ENCODE measurements at regions not wholly inside any gene's neighbourhood (a gene's known extent, or its start where the extent isn't known, plus 50 kb on each side); places are given as distances from the start of the nearest gene placed in this dataset.
A peak's percentile ranks its signal among the peaks of the same experiment; 100 is the strongest.

DNA sequence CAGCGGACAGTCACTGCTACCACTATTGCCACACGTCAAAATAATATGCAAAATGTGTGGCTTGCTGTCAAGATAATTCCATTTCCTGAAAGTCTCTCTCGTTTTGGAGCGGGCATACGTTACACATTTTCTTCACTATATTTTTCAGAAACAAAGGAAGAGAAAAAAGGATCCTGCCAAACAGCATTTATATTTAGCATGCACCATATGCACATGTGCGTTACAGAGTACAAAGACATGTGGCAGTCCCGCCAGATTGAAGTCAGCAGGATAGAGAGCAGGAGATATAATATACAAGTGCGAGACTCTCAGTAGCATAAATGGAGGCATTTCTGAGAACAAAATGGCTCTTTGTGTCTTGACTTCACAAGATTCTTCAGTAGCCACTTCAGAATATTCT, 221.6 kb upstream of the KIF2A start:
- H3K27me3 Mint-ChIP-seq (ENCODE audit: insufficient read depth) = no peaks in the 10 kb centered on the region
- no peaks in the 10 kb centered on the region for H3K4me1 ChIP-seq (ENCODE audit: control insufficient read depth, insufficient read depth, low read length)
- no peaks in the 10 kb centered on the region for H3K9me3 ChIP-seq (ENCODE audit: control insufficient read depth, low read length)
- peaks cover 5% of the 10 kb centered on the region for H3K4me1 Mint-ChIP-seq
- no peak overlapping the region for H3K27ac Mint-ChIP-seq
- TF ChIP-seq, protein P1, sequence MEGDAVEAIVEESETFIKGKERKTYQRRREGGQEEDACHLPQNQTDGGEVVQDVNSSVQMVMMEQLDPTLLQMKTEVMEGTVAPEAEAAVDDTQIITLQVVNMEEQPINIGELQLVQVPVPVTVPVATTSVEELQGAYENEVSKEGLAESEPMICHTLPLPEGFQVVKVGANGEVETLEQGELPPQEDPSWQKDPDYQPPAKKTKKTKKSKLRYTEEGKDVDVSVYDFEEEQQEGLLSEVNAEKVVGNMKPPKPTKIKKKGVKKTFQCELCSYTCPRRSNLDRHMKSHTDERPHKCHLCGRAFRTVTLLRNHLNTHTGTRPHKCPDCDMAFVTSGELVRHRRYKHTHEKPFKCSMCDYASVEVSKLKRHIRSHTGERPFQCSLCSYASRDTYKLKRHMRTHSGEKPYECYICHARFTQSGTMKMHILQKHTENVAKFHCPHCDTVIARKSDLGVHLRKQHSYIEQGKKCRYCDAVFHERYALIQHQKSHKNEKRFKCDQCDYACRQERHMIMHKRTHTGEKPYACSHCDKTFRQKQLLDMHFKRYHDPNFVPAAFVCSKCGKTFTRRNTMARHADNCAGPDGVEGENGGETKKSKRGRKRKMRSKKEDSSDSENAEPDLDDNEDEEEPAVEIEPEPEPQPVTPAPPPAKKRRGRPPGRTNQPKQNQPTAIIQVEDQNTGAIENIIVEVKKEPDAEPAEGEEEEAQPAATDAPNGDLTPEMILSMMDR (conservative IDR thresholded peaks at IDR 0.05) = no peak
- no peaks in the 10 kb centered on the region for H3K36me3 Mint-ChIP-seq (ENCODE audit: low read depth)
- 93 to 96% methylated on average over 5 to 8 of the region's 8 CpGs for WGBS, 2 experiments (ENCODE audit: insufficient coverage in 1 of 2, insufficient read length in 1 of 2)
- no peak overlapping the region for H3K4me3 ChIP-seq (ENCODE audit: low read length)
- no peaks in the 10 kb centered on the region for H3K36me3 ChIP-seq (ENCODE audit: control insufficient read depth, insufficient read depth, low read length)
- no peak overlapping the region for H3K4me3 Mint-ChIP-seq
- no peak for DNase-seq
- H3K27ac ChIP-seq (ENCODE audit: low read depth, low read length) = no peak overlapping the region
- H3K9ac ChIP-seq (ENCODE audit: extremely low read depth, low read length, poor library complexity, severe bottlenecking) = no peak overlapping the region
- H3K9me3 Mint-ChIP-seq = no peaks in the 10 kb centered on the region
- H3K27me3 ChIP-seq (ENCODE audit: control insufficient read depth, insufficient read depth, low read length, poor library complexity, severe bottlenecking) = no peaks in the 10 kb centered on the region

- Mint-ChIP-seq H3K27ac (no peak overlapping the region), H3K4me1 (no peaks in the 10 kb centered on the region), H3K27me3 (ENCODE audit: insufficient read depth) (no peaks in the 10 kb centered on the region), H3K4me3 (no peak overlapping the region), H3K36me3 (ENCODE audit: low read depth) (no peaks in the 10 kb centered on the region), H3K9me3 (no peaks in the 10 kb centered on the region)
- TF ChIP-seq, protein P1 (conservative IDR thresholded peaks at IDR 0.05) = no peak
- Histone ChIP-seq H3K4me3 (ENCODE audit: low read length) (no peak overlapping the region), H3K27me3 (ENCODE audit: control insufficient read depth, insufficient read depth, low read length, poor library complexity, severe bottlenecking) (no peaks in the 10 kb centered on the region), H3K27ac (ENCODE audit: low read depth, low read length) (no peak overlapping the region), H3K9ac (ENCODE audit: extremely low read depth, low read length, poor library complexity, severe bottlenecking) (no peak overlapping the region), H3K36me3 (ENCODE audit: control insufficient read depth, insufficient read depth, low read length) (no peaks in the 10 kb centered on the region), H3K4me1 (ENCODE audit: control insufficient read depth, insufficient read depth, low read length) (no peaks in the 10 kb centered on the region), H3K9me3 (ENCODE audit: control insufficient read depth, low read length) (no peaks in the 10 kb centered on the region)
- no peak for DNase-seq
Measured at GRCh38 chr5:62090953-62091352, 215.1 kb upstream of the KIF2A start.

GRCh38 chr5:62093411-62093810, 212.6 kb upstream of the KIF2A start:
- peak overlapping the region; percentile 19 for H3K27ac ChIP-seq (ENCODE audit: low read depth, low read length)
- 83 to 100% methylated on average over 1 to 2 of the region's 2 CpGs for WGBS, 2 experiments (ENCODE audit: insufficient coverage in 1 of 2, insufficient read length in 1 of 2)
- Mint-ChIP-seq H3K36me3 (ENCODE audit: low read depth) (no peaks in the 10 kb centered on the region), H3K4me3 (no peak overlapping the region), H3K4me1 (no peaks in the 10 kb centered on the region), H3K27ac (no peak overlapping the region), H3K27me3 (ENCODE audit: insufficient read depth) (no peaks in the 10 kb centered on the region), H3K9me3 (no peaks in the 10 kb centered on the region)
- DNase-seq = no peak
- H3K36me3 ChIP-seq (ENCODE audit: control insufficient read depth, insufficient read depth, low read length) = no peaks in the 10 kb centered on the region
- H3K27me3 ChIP-seq (ENCODE audit: control insufficient read depth, insufficient read depth, low read length, poor library complexity, severe bottlenecking) = no peaks in the 10 kb centered on the region
- no peaks in the 10 kb centered on the region for H3K9me3 ChIP-seq (ENCODE audit: control insufficient read depth, low read length)
- no peak overlapping the region for H3K9ac ChIP-seq (ENCODE audit: extremely low read depth, low read length, poor library complexity, severe bottlenecking)
- TF ChIP-seq, protein P1 (conservative IDR thresholded peaks at IDR 0.05) = no peak
- no peak overlapping the region for H3K4me3 ChIP-seq (ENCODE audit: low read length)
- H3K4me1 ChIP-seq (ENCODE audit: control insufficient read depth, insufficient read depth, low read length) = no peaks in the 10 kb centered on the region
